ENCODE measurements at regions not wholly inside any gene's neighbourhood (a gene's known extent, or its start where the extent isn't known, plus 50 kb on each side); places are given as distances from the start of the nearest gene placed in this dataset.

DNA sequence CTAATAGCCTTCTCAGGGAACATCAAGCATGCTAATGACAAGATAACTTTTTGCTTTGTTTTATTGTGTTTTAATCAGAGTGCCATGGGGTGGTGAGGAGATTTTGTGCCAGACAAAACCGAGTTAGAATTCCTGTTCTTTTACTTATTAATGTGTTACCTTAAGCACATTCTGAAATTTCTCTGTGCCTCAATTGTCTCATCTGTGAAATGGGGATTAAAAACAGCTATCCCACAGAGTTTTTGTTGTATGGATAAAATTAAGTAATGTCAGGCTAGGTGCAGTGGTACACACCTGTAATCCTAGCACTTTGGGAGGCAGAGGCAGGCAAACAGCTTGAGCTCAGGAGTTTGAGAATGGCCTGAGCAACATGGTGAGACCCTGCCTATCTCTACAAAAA lies 138.0 kb downstream of the PROX1 start:
- TF ChIP-seq CREB1 (IDR thresholded peaks at IDR 0.05; ENCODE audit: low read depth) (no peak), TCF12 (IDR thresholded peaks at IDR 0.05; ENCODE audit: low read depth) (no peak), YY1 (IDR thresholded peaks at IDR 0.05; ENCODE audit: low read depth) (no peak), FOXM1 (IDR thresholded peaks at IDR 0.05; ENCODE audit: borderline replicate concordance, low read depth) (no peak), TAF1 (IDR thresholded peaks at IDR 0.05; ENCODE audit: low read depth) (no peak), CEBPB (IDR thresholded peaks at IDR 0.05) (no peak), NFIC (IDR thresholded peaks at IDR 0.05) (no peak)

DNA sequence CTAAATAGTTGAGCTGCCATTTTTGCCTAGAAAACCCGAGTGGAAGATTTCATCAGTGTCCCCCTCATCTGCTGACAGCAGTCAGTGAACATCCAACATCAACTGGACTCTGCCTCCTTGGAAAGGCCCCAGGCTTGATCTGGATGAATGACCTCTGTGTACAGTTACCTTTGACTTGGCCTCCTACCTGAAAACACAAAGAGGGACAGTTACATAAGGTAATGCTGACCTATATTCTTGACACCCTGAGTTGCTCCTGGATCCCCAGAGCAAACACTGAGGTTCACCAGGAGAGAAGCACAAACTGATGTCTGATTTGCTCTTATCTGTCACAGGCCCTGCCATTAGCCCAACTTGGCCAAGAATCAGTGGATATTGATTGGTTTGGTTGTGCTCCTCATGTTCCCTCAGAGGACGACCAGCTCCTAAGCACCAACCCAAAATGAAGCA lies 138.9 kb downstream of the PROX1 start:
- TF ChIP-seq EGR1 (IDR thresholded peaks at IDR 0.05), result no peak
- TF ChIP-seq TCF12 (IDR thresholded peaks at IDR 0.05; ENCODE audit: low read depth), result no peak
- TF ChIP-seq RAD21 (IDR thresholded peaks at IDR 0.05; ENCODE audit: low read depth), result no peak
- TF ChIP-seq YY1 (IDR thresholded peaks at IDR 0.05; ENCODE audit: low read depth), result no peak
- TF ChIP-seq TAF1 (IDR thresholded peaks at IDR 0.05; ENCODE audit: low read depth), result no peak
- no peak for TF ChIP-seq ZBTB7A (IDR thresholded peaks at IDR 0.05; ENCODE audit: low read depth)
- no peak for TF ChIP-seq CEBPB (IDR thresholded peaks at IDR 0.05)
- TF ChIP-seq, protein P1, sequence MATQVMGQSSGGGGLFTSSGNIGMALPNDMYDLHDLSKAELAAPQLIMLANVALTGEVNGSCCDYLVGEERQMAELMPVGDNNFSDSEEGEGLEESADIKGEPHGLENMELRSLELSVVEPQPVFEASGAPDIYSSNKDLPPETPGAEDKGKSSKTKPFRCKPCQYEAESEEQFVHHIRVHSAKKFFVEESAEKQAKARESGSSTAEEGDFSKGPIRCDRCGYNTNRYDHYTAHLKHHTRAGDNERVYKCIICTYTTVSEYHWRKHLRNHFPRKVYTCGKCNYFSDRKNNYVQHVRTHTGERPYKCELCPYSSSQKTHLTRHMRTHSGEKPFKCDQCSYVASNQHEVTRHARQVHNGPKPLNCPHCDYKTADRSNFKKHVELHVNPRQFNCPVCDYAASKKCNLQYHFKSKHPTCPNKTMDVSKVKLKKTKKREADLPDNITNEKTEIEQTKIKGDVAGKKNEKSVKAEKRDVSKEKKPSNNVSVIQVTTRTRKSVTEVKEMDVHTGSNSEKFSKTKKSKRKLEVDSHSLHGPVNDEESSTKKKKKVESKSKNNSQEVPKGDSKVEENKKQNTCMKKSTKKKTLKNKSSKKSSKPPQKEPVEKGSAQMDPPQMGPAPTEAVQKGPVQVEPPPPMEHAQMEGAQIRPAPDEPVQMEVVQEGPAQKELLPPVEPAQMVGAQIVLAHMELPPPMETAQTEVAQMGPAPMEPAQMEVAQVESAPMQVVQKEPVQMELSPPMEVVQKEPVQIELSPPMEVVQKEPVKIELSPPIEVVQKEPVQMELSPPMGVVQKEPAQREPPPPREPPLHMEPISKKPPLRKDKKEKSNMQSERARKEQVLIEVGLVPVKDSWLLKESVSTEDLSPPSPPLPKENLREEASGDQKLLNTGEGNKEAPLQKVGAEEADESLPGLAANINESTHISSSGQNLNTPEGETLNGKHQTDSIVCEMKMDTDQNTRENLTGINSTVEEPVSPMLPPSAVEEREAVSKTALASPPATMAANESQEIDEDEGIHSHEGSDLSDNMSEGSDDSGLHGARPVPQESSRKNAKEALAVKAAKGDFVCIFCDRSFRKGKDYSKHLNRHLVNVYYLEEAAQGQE (IDR thresholded peaks at IDR 0.05; ENCODE audit: low read depth), result no peak
- TF ChIP-seq NFIC (IDR thresholded peaks at IDR 0.05), result no peak
- TF ChIP-seq, protein P2, sequence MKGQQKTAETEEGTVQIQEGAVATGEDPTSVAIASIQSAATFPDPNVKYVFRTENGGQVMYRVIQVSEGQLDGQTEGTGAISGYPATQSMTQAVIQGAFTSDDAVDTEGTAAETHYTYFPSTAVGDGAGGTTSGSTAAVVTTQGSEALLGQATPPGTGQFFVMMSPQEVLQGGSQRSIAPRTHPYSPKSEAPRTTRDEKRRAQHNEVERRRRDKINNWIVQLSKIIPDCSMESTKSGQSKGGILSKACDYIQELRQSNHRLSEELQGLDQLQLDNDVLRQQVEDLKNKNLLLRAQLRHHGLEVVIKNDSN (IDR thresholded peaks at IDR 0.05), result no peak
- TF ChIP-seq FOXM1 (IDR thresholded peaks at IDR 0.05; ENCODE audit: borderline replicate concordance, low read depth), result no peak
- no peak for TF ChIP-seq CREB1 (IDR thresholded peaks at IDR 0.05; ENCODE audit: low read depth)
- TF ChIP-seq, protein P3, sequence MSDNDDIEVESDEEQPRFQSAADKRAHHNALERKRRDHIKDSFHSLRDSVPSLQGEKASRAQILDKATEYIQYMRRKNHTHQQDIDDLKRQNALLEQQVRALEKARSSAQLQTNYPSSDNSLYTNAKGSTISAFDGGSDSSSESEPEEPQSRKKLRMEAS (IDR thresholded peaks at IDR 0.05), result no peak
- TF ChIP-seq TEAD4 (IDR thresholded peaks at IDR 0.05), result no peak

DNA sequence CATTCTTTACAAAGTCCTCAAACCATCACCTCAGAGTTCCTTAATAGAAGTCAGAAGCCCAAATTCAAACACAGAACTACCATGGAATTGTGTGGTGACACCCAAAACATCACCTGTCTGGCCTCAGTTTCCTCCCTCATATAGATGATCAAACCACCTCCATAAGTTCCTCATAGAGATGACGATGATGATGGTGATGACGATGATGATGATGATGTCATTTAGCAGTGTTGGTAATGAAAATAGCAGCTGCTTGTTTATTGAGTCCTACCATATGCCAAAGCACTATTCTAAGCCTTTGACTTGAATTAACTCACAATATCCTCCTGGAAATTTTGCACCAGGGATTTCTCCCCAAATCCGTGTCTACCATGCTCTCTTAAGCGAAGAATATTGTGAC lies 139.9 kb downstream of the PROX1 start:
- TF ChIP-seq YY1 (IDR thresholded peaks at IDR 0.05; ENCODE audit: low read depth), result no peak
- TF ChIP-seq CREB1 (IDR thresholded peaks at IDR 0.05; ENCODE audit: low read depth), result no peak
- no peak for TF ChIP-seq FOXM1 (IDR thresholded peaks at IDR 0.05; ENCODE audit: borderline replicate concordance, low read depth)
- TF ChIP-seq TEAD4 (IDR thresholded peaks at IDR 0.05), result no peak
- TF ChIP-seq ZBTB7A (IDR thresholded peaks at IDR 0.05; ENCODE audit: low read depth), result no peak
- TF ChIP-seq, protein P2 (IDR thresholded peaks at IDR 0.05), result no peak
- TF ChIP-seq, protein P1 (IDR thresholded peaks at IDR 0.05; ENCODE audit: low read depth), result no peak
- TF ChIP-seq RAD21 (IDR thresholded peaks at IDR 0.05; ENCODE audit: low read depth), result no peak
- TF ChIP-seq NFIC (IDR thresholded peaks at IDR 0.05), result no peak
- TF ChIP-seq EP300 (IDR thresholded peaks at IDR 0.05; ENCODE audit: borderline replicate concordance), result no peak
- TF ChIP-seq TAF1 (IDR thresholded peaks at IDR 0.05; ENCODE audit: low read depth), result no peak
- TF ChIP-seq CEBPB (IDR thresholded peaks at IDR 0.05), result no peak
- no peak for TF ChIP-seq EGR1 (IDR thresholded peaks at IDR 0.05)
- TF ChIP-seq, protein P3 (IDR thresholded peaks at IDR 0.05), result no peak

DNA sequence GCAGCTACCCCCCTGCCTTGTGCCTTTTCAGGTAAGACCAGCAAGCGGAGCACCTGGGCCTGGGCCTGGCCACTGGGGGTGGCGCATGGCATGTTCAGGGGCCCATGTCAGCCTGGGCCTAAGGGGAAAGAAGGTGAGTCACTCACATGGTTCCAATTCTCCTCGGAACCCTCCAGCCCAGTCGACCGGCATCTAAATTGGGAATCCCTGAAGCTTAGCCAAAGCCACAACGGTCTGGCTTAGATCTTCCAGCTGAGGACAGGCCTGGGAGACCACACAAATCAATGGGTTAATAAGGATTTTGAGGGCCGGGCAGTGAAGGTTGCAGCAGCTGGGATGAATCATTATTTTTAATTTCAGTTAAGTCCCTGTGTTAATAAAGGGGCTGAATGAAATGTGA lies 145.1 kb upstream of the SMYD2 start:
- no peak for TF ChIP-seq TCF12 (IDR thresholded peaks at IDR 0.05; ENCODE audit: low read depth)
- TF ChIP-seq, protein P2 (IDR thresholded peaks at IDR 0.05), result no peak
- TF ChIP-seq, protein P1 (IDR thresholded peaks at IDR 0.05; ENCODE audit: low read depth), result no peak
